Vagina (tissue), 2 donors: ENCODE measurements at regions not wholly inside any gene's neighbourhood (a gene's known extent, or its start where the extent isn't known, plus 50 kb on each side); places are given as distances from the start of the nearest gene placed in this dataset.

ENCODE experiments used
- DNase-seq, 2 donors: peaks; one replicate each; pipeline ENCODE4 v3.0.0-alpha.2; 2017; ENCODE audit errors: extremely low spot score in 2 of 2
- H3K27ac ChIP-seq: fragments of 200-600 bp; sonication (generic); one replicate; pipeline ENCODE4 v1.5.1; 2019
- H3K27me3 ChIP-seq: fragments of 200-600 bp; sonication (generic); one replicate; pipeline ENCODE4 v1.5.1; 2019
- H3K36me3 ChIP-seq, 2 donors: fragments of 200-600 bp; sonication (generic); one replicate each; pipeline ENCODE4 v1.5.1; 2017 to 2019
- H3K4me1 ChIP-seq: fragments of 200-600 bp; sonication (generic); one replicate; pipeline ENCODE4 v1.5.1; 2019
- H3K4me3 ChIP-seq, 2 donors: fragments of 200-600 bp; sonication (generic); 1 replicate in 1 of 2; 2 replicates in 1 of 2; pipeline ENCODE4 v1.5.1; 2016 to 2019
- H3K9me3 ChIP-seq: fragments of 200-600 bp; sonication (generic); one replicate; pipeline ENCODE4 v1.5.1; 2019
- POLR2A ChIP-seq, 2 donors: fragments of 450-650 bp; IDR thresholded peaks; one replicate each; pipeline ENCODE4 v1.6.1; 2017; ENCODE audit warnings: antibody characterized with exemption in 2 of 2, mild to moderate bottlenecking in 2 of 2, moderate library complexity in 2 of 2
- POLR2AphosphoS5 ChIP-seq, 2 donors: sonication (generic); formaldehyde crosslinking; IDR thresholded peaks; one replicate each; pipeline ENCODE4 v1.9.0; 2017; ENCODE audit warnings: antibody characterized with exemption in 2 of 2, mild to moderate bottlenecking in 2 of 2, low read depth in 1 of 2; ENCODE audit not compliant: insufficient read depth in 1 of 2
- intact Hi-C: fragments of 100-400 bp; cut with DNase I; formaldehyde crosslinking; loops from one replicate; pipeline ENCODE4 v1.15.1; 2023
- TF ChIP-seq, protein P1 (sequence below), 3 experiments: fragments of 450-650 bp in 2 of 3; fragments of 200-600 bp in 1 of 3; sonication (generic) in 1 of 3; IDR thresholded peaks; one replicate each; pipeline ENCODE4 v1.5.1; 2017 to 2019; ENCODE audit warnings: antibody characterized with exemption in 3 of 3, mild to moderate bottlenecking in 2 of 3, moderate library complexity in 2 of 3

DNA sequence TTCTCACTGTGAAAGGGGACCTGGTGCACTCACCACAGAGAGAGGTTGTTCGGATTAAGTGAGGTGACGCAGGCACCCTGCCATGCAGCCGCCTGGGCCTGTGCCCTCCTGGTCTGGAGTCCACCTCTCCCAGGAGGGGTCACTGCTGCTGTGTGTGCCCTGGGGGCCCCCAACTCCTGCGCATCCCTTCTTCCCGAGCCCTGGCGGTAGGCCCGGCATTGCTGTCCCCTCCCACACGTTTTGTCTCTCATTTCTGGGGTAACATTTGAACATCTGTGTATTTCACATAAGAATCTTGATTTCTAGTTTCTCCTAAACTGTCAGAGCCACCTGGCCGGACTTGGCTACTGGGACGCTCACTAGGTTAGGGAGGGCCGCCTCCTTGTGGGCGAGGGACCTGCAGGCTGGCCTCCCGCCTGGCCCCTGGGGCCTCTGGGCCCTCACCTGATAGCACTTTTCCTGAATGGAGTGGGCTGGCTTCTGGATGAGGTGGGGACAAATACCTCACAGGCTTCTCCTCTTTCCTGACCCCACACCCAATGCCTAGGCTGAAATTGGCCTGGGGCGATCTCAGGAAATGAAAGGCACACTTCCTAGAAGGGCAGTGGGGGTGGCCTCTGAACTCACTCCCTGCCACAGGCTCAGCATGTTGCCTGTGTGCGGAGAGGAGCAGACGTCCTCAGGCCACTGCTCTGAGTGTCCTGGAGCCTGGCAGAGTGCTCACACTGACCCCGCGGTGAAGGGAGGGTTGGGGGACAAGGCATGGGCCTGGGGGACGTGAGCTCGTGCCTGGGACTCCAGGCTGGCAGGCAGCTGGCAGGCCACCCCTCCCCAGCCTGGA is 104.2 kb upstream of the PRR23E start:
- Histone ChIP-seq H3K27ac (no peak overlapping the region), H3K27me3 (no peaks in the 10 kb centered on the region), H3K36me3 (no peaks in the 10 kb centered on the region), H3K4me3 (no peak overlapping the region), H3K4me1 (no peaks in the 10 kb centered on the region), H3K9me3 (no peaks in the 10 kb centered on the region)
- intact Hi-C loops, result no loop called here
- DNase-seq, result no peak
- TF ChIP-seq POLR2AphosphoS5 (IDR thresholded peaks at IDR 0.05; ENCODE audit: insufficient read depth in 1 of 2, low read depth in 1 of 2), result no peak
- TF ChIP-seq, protein P1, sequence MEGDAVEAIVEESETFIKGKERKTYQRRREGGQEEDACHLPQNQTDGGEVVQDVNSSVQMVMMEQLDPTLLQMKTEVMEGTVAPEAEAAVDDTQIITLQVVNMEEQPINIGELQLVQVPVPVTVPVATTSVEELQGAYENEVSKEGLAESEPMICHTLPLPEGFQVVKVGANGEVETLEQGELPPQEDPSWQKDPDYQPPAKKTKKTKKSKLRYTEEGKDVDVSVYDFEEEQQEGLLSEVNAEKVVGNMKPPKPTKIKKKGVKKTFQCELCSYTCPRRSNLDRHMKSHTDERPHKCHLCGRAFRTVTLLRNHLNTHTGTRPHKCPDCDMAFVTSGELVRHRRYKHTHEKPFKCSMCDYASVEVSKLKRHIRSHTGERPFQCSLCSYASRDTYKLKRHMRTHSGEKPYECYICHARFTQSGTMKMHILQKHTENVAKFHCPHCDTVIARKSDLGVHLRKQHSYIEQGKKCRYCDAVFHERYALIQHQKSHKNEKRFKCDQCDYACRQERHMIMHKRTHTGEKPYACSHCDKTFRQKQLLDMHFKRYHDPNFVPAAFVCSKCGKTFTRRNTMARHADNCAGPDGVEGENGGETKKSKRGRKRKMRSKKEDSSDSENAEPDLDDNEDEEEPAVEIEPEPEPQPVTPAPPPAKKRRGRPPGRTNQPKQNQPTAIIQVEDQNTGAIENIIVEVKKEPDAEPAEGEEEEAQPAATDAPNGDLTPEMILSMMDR (IDR thresholded peaks at IDR 0.05), result no peak
- TF ChIP-seq POLR2A (IDR thresholded peaks at IDR 0.05), result no peak

- no peak for DNase-seq
- H3K27me3 ChIP-seq, result no peaks in the 10 kb centered on the region
- H3K36me3 ChIP-seq, result no peaks in the 10 kb centered on the region
- H3K27ac ChIP-seq, result no peak overlapping the region
- intact Hi-C loops, result no loop called here
- H3K9me3 ChIP-seq, result no peaks in the 10 kb centered on the region
- H3K4me3 ChIP-seq, result no peak overlapping the region
- H3K4me1 ChIP-seq, result no peaks in the 10 kb centered on the region
- TF ChIP-seq POLR2A (IDR thresholded peaks at IDR 0.05) (no peak), POLR2AphosphoS5 (IDR thresholded peaks at IDR 0.05; ENCODE audit: insufficient read depth in 1 of 2, low read depth in 1 of 2) (no peak)
- TF ChIP-seq, protein P1 (IDR thresholded peaks at IDR 0.05), result no peak
Observed at GRCh38 chr3:127089486-127090145, 103.3 kb upstream of the PRR23E start.

DNA sequence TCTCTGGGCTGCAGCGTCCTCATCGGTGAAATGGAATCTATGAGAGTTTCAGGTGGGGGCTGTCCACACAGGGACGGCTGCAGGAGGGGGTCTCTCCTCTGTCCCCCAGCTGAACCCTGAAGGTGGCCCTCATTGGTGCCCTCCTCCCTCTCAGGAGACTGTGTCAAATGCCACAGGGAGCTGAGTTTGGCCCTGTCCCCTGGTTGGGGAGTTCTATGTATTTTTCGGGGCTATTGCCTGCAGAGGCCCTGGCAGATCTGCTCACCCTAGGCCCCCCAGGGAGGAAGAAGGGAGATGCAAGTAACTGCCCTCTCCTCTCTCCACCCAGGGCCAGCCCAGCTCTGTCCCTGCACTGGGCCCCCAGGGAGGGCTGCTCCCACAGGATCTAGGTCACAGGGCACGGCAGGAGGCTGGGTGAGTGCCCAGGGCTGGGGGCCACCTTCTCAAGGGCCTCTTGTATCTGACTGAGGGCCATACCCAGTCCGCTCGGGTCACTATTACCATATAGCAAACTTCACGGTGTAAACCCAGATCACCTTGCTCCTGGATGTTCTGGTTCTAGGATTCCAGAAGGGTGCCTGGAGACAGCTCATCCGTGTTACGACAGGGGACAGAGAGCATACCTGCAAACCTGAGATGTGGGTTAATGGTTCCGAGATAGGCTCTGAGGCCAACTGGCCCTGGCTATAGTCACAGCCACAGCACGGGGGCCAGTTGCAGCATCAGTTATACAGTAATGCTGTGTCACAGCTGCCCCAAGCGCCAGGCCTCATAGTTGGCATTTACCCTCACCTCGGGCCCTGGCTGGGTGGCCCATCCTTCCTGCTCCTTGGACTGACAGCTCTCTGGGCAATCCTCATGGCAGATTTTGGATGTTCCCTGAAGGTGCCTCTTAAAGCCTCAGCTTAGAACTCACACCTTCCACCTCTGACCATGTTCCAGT is 102.4 kb upstream of the PRR23E start:
- intact Hi-C loops, result no loop called here
- no peak for TF ChIP-seq POLR2AphosphoS5 (IDR thresholded peaks at IDR 0.05; ENCODE audit: insufficient read depth in 1 of 2, low read depth in 1 of 2)
- TF ChIP-seq POLR2A (IDR thresholded peaks at IDR 0.05), result no peak
- TF ChIP-seq, protein P1 (IDR thresholded peaks at IDR 0.05), result no peak

DNA sequence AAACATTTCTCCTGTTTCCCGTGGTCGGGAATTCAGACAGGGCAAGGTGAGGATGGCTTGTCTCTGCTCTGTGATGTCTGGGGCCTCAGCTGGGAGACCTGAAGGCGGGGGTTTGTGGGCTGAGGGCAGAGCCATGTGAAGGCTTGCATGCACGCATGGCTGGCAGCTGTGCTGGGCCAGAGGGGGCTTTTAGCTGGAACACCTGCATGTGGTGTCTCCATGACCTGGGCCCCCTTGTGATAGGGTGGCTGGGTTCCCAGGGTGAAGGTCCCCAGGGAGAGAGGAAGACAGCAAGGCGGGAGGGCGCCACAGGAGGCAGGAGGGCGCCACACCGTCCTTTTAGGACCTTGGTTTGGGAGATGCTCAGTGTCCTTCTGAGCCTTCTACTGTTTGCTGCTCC is 101.6 kb upstream of the PRR23E start:
- H3K4me3 ChIP-seq, result no peak overlapping the region
- intact Hi-C loops, result no loop called here

More for the DNA sequence above, 102.4 kb upstream of the PRR23E start:
- Histone ChIP-seq H3K4me1 (no peaks in the 10 kb centered on the region), H3K4me3 (no peak overlapping the region), H3K36me3 (no peaks in the 10 kb centered on the region), H3K9me3 (no peaks in the 10 kb centered on the region), H3K27me3 (no peaks in the 10 kb centered on the region), H3K27ac (no peak overlapping the region)
- no peak for DNase-seq

More for the DNA sequence above, 101.6 kb upstream of the PRR23E start:
- H3K9me3 ChIP-seq, result no peaks in the 10 kb centered on the region
- no peaks in the 10 kb centered on the region for H3K4me1 ChIP-seq
- no peaks in the 10 kb centered on the region for H3K36me3 ChIP-seq
- TF ChIP-seq POLR2A (IDR thresholded peaks at IDR 0.05) (no peak), POLR2AphosphoS5 (IDR thresholded peaks at IDR 0.05; ENCODE audit: insufficient read depth in 1 of 2, low read depth in 1 of 2) (no peak)
- TF ChIP-seq, protein P1 (IDR thresholded peaks at IDR 0.05), result no peak
- H3K27me3 ChIP-seq, result no peaks in the 10 kb centered on the region
- no peak overlapping the region for H3K27ac ChIP-seq
- no peak for DNase-seq
